Lower leg skin (tissue), 4 donors: ENCODE measurements at regions not wholly inside any gene's neighbourhood (a gene's known extent, or its start where the extent isn't known, plus 50 kb on each side); places are given as distances from the start of the nearest gene placed in this dataset.
"Not testable (repeated sequence)": the region's sequence is repeated elsewhere in the genome, so short reads cannot be mapped to it uniquely, and the experiment has no call there.

Experiments used
- DNase-seq, 2 donors: peaks; one replicate each; pipeline ENCODE4 v3.0.0-alpha.2; 2019; ENCODE audit warnings: low spot score in 2 of 2
- H3K4me3 ChIP-seq: fragments of 200-600 bp; sonication (generic); 2 replicates; pipeline ENCODE4 v1.5.1; 2017; ENCODE audit warnings: mild to moderate bottlenecking, low read depth; ENCODE audit not compliant: poor library complexity, severe bottlenecking
- POLR2A ChIP-seq, 2 donors: fragments of 450-650 bp; IDR thresholded peaks; one replicate each; pipeline ENCODE4 v1.6.1; 2016 to 2017; ENCODE audit warnings: antibody characterized with exemption in 2 of 2, mild to moderate bottlenecking in 1 of 2, moderate library complexity in 1 of 2
- WGBS, 2 donors: methylation state at CpG; one replicate each; pipeline ENCODE4 v1.1.5; 2018; 5-methylcytosine and 5-hydroxymethylcytosine counted together
- intact Hi-C: fragments of 100-400 bp; cut with DNase I; formaldehyde crosslinking; loops from one replicate; pipeline ENCODE4 v1.15.0; 2023; ENCODE audit warnings: low total_unique reads
- TF ChIP-seq, protein P1 (sequence below), 3 donors: fragments of 450-650 bp; IDR thresholded peaks; one replicate each; pipeline ENCODE4 v1.5.1; 2016; ENCODE audit warnings: antibody characterized with exemption in 3 of 3, mild to moderate bottlenecking in 3 of 3, moderate library complexity in 2 of 3

DNA sequence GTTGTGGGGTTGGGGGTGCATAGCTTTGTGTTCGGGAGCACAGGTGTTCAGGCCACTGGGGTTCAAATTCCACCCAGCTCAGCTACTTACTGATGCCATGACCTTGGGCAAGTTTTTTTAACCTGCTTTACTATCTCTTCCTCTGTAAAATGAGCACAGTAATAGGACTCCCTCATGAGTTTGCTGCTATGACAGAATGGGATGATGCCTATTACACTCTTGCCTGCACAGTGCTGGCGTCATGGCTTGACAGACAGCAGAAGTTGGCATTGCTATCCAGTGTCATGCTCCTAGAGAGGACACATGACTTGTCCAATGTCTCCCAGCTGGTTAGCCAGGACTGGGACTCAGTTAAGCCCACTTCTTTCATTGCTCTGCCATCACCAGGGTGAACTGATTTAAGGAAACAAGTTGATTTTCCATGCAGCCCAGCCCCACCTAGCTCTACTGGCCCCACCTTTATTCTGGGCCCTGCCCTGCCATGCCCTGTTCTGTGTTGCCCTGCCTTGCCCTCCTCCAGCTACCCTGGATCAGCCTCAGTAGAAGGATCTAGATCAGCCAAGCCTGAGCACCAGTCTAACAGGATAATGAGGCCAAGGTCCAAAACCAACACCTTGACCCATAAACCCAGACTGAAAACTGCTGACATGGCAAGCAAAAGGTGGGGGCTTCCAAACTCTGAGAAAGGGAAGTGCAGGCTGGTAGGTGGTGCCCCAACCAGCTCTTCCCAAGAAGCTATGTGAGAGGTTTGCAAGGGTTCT lies 155.8 kb upstream of the ATP11B start:
- 56 to 65% methylated on average over 2 of the region's 2 CpGs for WGBS, 2 donors
- TF ChIP-seq, protein P1, sequence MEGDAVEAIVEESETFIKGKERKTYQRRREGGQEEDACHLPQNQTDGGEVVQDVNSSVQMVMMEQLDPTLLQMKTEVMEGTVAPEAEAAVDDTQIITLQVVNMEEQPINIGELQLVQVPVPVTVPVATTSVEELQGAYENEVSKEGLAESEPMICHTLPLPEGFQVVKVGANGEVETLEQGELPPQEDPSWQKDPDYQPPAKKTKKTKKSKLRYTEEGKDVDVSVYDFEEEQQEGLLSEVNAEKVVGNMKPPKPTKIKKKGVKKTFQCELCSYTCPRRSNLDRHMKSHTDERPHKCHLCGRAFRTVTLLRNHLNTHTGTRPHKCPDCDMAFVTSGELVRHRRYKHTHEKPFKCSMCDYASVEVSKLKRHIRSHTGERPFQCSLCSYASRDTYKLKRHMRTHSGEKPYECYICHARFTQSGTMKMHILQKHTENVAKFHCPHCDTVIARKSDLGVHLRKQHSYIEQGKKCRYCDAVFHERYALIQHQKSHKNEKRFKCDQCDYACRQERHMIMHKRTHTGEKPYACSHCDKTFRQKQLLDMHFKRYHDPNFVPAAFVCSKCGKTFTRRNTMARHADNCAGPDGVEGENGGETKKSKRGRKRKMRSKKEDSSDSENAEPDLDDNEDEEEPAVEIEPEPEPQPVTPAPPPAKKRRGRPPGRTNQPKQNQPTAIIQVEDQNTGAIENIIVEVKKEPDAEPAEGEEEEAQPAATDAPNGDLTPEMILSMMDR (IDR thresholded peaks at IDR 0.05): no peak
- no peak for TF ChIP-seq POLR2A (IDR thresholded peaks at IDR 0.05)
- intact Hi-C loops: no loop called here
- no peak overlapping the region for H3K4me3 ChIP-seq
- no peak for DNase-seq

DNA sequence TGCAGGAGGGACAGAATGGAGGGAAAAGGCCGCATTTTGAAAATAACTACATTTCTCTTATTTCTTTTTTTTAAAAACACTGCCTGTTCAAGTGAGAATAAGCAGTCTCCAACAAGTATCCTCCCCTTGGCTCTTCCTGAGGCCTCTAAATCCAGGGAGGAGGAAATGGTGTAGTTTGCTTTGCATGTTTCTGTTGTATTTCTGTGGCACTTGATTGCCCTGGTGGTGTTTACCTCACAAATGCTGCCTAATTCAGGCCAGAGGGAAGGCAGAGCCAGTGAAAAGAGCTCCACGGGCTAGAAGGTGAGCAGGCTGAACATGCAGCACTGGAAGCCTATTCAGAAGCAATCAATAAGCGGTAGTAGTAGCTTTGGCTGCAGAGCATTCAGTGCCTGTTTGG lies 149.3 kb upstream of the ATP11B start:
- 71 to 72% methylated on average over 3 of the region's 3 CpGs for WGBS, 2 donors
- H3K4me3 ChIP-seq: no peak overlapping the region
- intact Hi-C loops: no loop called here
- TF ChIP-seq, protein P1 (IDR thresholded peaks at IDR 0.05): no peak
- no peak for TF ChIP-seq POLR2A (IDR thresholded peaks at IDR 0.05)
- no peak for DNase-seq

DNA sequence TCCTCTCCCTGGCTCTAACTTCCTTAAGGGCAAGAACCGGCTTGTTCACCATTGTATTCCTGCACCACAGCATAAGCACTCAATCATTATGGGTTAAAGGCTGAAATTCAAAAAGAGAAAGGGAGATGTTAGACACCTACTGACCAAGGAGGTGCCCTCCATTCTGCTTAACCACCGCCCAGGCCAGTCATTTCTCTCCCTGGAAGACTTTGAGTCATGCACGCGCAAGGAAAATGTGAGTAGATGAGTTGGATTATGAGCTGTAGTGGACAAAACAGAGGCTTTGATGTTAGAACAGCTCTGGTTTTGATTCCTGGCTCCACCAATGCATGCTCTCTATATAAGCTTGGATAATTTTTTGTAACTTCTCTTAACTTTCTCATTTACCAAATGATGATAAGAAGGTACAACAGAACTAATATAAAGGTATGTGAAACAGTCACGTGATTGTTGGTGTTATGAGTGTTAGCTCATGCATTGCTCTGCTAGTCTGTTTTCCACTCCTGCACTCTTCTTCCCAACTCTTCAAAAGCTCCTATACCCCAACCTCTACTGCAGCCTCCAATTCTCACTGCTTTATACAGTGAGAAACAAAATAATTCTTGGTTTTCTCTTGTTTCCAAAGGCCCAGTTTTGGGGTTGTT lies 148.4 kb upstream of the ATP11B start:
- no peak overlapping the region for H3K4me3 ChIP-seq
- intact Hi-C loops: no loop called here
- WGBS, 2 donors: 73 to 81% methylated on average over 5 of the region's 5 CpGs
- TF ChIP-seq, protein P1 (IDR thresholded peaks at IDR 0.05): no peak
- no peak for TF ChIP-seq POLR2A (IDR thresholded peaks at IDR 0.05)
- DNase-seq: no peak

DNA sequence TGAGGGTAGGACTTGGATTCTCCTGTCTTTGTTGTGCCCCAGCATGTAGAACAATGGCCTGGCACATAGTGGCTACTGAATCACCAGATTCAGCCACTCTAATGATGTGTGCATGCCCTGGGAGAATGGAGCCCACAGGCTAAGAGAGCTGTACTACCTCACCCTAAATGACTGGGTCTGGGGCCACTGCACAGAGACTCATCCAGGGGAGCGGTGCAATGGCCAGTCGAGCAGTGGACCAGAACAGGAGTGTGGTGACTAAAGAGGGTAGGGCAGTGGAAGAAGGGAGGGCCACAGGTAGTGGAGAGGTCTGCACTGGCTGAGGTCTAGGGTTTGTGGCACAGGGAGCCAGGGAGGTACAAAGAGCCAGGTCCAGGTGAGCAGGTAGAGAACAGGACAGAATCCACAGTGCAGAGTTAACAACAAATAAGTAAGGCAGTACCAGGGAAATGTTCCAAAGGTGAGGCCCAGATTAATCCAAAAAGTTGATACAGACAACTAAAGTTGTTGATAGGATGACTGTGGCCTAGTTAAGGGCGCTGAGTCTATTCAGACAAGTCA lies 142.7 kb upstream of the ATP11B start:
- intact Hi-C loops: no loop called here
- WGBS, 2 donors: 86 to 91% methylated on average over 3 of the region's 3 CpGs
- TF ChIP-seq POLR2A (IDR thresholded peaks at IDR 0.05): no peak
- TF ChIP-seq, protein P1 (IDR thresholded peaks at IDR 0.05): no peak

DNA sequence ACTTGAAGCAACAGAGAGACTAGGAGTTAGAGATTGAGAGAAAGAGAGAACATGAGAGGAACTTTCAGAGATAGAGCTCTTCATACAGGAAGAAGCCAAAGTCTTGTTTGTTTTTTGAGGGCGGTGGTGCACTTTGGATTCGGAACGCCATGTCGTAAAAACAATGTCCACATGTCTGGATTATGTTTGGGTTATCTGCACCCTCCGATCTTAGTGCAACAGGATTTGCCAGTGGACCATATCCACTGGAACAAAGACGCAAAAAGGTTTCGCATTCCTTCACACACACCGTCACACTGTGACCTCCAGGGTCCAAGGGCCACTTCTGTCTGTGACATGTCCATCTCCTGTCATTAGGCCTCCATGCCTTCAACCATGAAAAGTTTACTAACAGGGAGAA lies 141.8 kb upstream of the ATP11B start:
- DNase-seq: no peak
- WGBS, 2 donors: 80 to 88% methylated on average over 8 of the region's 8 CpGs
- no peak overlapping the region for H3K4me3 ChIP-seq
- TF ChIP-seq POLR2A (IDR thresholded peaks at IDR 0.05): no peak
- TF ChIP-seq, protein P1 (IDR thresholded peaks at IDR 0.05): no peak
- intact Hi-C loops: no loop called here

More for the DNA sequence above, 142.7 kb upstream of the ATP11B start:
- no peak overlapping the region for H3K4me3 ChIP-seq
- no peak for DNase-seq

DNA sequence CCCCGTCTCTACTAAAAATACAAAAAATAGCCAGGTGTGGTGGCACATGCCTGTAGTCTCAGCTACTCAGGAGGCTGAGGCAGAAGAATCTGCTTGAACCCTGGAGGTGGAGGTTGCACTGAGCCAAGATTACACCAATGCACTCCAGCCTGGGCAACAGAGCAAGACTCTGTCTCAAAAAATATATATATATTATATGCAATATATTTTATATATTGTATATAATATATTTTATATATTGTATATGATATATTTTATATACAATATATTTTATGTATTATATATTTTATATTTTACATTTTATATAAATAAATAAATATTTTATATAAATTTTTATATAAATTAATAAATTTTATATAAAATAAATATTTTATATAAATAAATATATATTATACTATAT lies 140.2 kb upstream of the ATP11B start:
- DNase-seq, H3K4me3 ChIP-seq, intact Hi-C loops: not testable (repeated sequence)
- 88 to 100% methylated on average over 1 of the region's 1 CpG for WGBS, 2 donors
